ENCODE measurements at regions not wholly inside any gene's neighbourhood (a gene's known extent, or its start where the extent isn't known, plus 50 kb on each side); places are given as distances from the start of the nearest gene placed in this dataset.

DNA sequence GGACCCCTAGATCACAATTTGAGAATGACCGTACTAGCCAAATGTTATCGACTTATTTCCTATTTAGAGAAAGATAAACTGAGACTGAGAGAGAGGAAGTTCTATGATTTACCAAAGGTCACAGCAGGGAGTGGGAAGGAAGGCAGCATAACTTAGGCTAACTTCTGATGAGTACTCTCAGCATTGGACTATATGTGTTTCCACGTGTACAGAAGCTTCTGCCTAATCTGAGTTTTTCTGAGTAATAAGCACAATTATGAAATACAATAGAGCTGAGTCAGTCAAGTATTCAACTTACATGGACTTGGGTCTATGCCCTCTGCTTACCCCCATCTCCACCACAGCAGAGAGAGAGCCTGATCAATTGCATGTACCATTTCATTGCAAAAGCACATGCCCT is 88.1 kb upstream of the HIVEP3 start:
- DNase-seq (ENCODE audit: low read depth in 1 of 2, low spot score in 1 of 2): no peak
- TF ChIP-seq POLR2AphosphoS5 (IDR thresholded peaks at IDR 0.05; ENCODE audit: low read depth): no peak
- TF ChIP-seq, protein P1, sequence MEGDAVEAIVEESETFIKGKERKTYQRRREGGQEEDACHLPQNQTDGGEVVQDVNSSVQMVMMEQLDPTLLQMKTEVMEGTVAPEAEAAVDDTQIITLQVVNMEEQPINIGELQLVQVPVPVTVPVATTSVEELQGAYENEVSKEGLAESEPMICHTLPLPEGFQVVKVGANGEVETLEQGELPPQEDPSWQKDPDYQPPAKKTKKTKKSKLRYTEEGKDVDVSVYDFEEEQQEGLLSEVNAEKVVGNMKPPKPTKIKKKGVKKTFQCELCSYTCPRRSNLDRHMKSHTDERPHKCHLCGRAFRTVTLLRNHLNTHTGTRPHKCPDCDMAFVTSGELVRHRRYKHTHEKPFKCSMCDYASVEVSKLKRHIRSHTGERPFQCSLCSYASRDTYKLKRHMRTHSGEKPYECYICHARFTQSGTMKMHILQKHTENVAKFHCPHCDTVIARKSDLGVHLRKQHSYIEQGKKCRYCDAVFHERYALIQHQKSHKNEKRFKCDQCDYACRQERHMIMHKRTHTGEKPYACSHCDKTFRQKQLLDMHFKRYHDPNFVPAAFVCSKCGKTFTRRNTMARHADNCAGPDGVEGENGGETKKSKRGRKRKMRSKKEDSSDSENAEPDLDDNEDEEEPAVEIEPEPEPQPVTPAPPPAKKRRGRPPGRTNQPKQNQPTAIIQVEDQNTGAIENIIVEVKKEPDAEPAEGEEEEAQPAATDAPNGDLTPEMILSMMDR (IDR thresholded peaks at IDR 0.05; ENCODE audit: insufficient read depth, low read length): no peak
- TF ChIP-seq GABPA (IDR thresholded peaks at IDR 0.05; ENCODE audit: low read depth): no peak
- TF ChIP-seq, protein P2, sequence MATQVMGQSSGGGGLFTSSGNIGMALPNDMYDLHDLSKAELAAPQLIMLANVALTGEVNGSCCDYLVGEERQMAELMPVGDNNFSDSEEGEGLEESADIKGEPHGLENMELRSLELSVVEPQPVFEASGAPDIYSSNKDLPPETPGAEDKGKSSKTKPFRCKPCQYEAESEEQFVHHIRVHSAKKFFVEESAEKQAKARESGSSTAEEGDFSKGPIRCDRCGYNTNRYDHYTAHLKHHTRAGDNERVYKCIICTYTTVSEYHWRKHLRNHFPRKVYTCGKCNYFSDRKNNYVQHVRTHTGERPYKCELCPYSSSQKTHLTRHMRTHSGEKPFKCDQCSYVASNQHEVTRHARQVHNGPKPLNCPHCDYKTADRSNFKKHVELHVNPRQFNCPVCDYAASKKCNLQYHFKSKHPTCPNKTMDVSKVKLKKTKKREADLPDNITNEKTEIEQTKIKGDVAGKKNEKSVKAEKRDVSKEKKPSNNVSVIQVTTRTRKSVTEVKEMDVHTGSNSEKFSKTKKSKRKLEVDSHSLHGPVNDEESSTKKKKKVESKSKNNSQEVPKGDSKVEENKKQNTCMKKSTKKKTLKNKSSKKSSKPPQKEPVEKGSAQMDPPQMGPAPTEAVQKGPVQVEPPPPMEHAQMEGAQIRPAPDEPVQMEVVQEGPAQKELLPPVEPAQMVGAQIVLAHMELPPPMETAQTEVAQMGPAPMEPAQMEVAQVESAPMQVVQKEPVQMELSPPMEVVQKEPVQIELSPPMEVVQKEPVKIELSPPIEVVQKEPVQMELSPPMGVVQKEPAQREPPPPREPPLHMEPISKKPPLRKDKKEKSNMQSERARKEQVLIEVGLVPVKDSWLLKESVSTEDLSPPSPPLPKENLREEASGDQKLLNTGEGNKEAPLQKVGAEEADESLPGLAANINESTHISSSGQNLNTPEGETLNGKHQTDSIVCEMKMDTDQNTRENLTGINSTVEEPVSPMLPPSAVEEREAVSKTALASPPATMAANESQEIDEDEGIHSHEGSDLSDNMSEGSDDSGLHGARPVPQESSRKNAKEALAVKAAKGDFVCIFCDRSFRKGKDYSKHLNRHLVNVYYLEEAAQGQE (IDR thresholded peaks at IDR 0.05; ENCODE audit: insufficient replicate concordance, low read depth): no peak
- TF ChIP-seq SPI1 (IDR thresholded peaks at IDR 0.05; ENCODE audit: borderline replicate concordance, low read depth): no peak
- H3K27me3 ChIP-seq (ENCODE audit: insufficient read depth, poor library complexity, severe bottlenecking): no peaks in the 10 kb centered on the region
- H3K27ac ChIP-seq (replicated peaks): no peak overlapping the region
- no peak overlapping the region for H3K4me3 ChIP-seq (replicated peaks; ENCODE audit: insufficient read depth, low read length)

DNA sequence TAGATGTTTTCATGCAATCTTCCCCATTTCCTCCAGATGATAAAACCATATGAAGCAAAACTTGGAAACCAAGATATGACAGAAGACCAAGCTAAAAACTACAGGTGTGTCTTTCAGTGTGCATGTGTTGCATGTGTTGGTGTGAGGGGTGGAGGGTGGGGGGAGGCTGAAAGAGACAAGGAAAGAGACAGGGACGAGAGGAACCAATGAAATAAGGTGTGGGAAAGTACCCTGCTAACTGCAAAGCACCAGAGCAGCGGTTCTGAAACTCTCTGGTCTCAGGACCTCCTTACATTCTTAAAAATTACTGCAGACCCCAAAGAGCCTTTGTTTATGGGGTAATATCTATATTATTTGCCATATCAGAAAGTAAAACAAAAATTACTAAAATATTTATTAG is 87.4 kb upstream of the HIVEP3 start:
- TF ChIP-seq, protein P1 (IDR thresholded peaks at IDR 0.05; ENCODE audit: insufficient read depth, low read length): no peak
- TF ChIP-seq GABPA (IDR thresholded peaks at IDR 0.05; ENCODE audit: low read depth) (no peak), SPI1 (IDR thresholded peaks at IDR 0.05; ENCODE audit: borderline replicate concordance, low read depth) (no peak), POLR2AphosphoS5 (IDR thresholded peaks at IDR 0.05; ENCODE audit: low read depth) (no peak)
- TF ChIP-seq, protein P2 (IDR thresholded peaks at IDR 0.05; ENCODE audit: insufficient replicate concordance, low read depth): no peak
- Histone ChIP-seq H3K27me3 (ENCODE audit: insufficient read depth, poor library complexity, severe bottlenecking) (no peaks in the 10 kb centered on the region), H3K4me3 (replicated peaks; ENCODE audit: insufficient read depth, low read length) (no peak overlapping the region), H3K27ac (replicated peaks) (no peak overlapping the region)
- no peak for DNase-seq (ENCODE audit: low read depth in 1 of 2, low spot score in 1 of 2)

DNA sequence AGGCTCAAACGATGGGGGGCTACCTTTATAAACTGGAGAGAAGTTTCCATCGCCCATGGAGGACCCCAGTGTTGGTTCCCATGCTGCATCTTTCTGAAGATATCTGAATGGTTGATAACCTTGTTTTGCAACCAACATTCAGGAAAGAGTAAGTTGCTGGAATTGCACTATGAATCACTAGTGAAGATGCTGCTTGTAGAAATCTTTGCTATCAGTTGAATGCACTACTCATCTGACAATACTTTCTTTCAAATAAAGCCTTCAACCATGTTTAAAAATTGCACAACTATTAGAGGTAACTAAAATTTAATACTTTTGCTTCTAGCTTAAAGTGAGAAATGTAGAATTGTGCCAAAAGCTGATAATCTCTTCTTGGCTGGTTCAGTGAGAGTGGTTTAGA is 86.8 kb upstream of the HIVEP3 start:
- TF ChIP-seq, protein P2 (IDR thresholded peaks at IDR 0.05; ENCODE audit: insufficient replicate concordance, low read depth): no peak
- TF ChIP-seq, protein P1 (IDR thresholded peaks at IDR 0.05; ENCODE audit: insufficient read depth, low read length): no peak
- TF ChIP-seq POLR2AphosphoS5 (IDR thresholded peaks at IDR 0.05; ENCODE audit: low read depth): no peak
- no peak for TF ChIP-seq SPI1 (IDR thresholded peaks at IDR 0.05; ENCODE audit: borderline replicate concordance, low read depth)
- no peak for TF ChIP-seq GABPA (IDR thresholded peaks at IDR 0.05; ENCODE audit: low read depth)
- H3K4me3 ChIP-seq (replicated peaks; ENCODE audit: insufficient read depth, low read length): no peak overlapping the region

More for the DNA sequence above, 86.8 kb upstream of the HIVEP3 start:
- no peak for DNase-seq (ENCODE audit: low read depth in 1 of 2, low spot score in 1 of 2)
- no peak overlapping the region for H3K27ac ChIP-seq (replicated peaks)
- no peaks in the 10 kb centered on the region for H3K27me3 ChIP-seq (ENCODE audit: insufficient read depth, poor library complexity, severe bottlenecking)

Data from HL-60 (cell line).